ENCODE measurements at regions not wholly inside any gene's neighbourhood (a gene's known extent, or its start where the extent isn't known, plus 50 kb on each side); places are given as distances from the start of the nearest gene placed in this dataset.
"Not testable (repeated sequence)": the region's sequence is repeated elsewhere in the genome, so short reads cannot be mapped to it uniquely, and the experiment has no call there.

- not testable (repeated sequence) for H3K9me3 ChIP-seq (ENCODE audit: control insufficient read depth, low read depth, low read length); H3K36me3 ChIP-seq (ENCODE audit: control insufficient read depth, low read depth, low read length); H3K27me3 ChIP-seq (ENCODE audit: control insufficient read depth, insufficient read depth, low read length); H3K4me3 ChIP-seq (ENCODE audit: low read length); H3K4me1 ChIP-seq (ENCODE audit: control insufficient read depth, low read depth, low read length); H3K9ac ChIP-seq (ENCODE audit: low read length); H3K27ac ChIP-seq (ENCODE audit: low read length)
Measured at GRCh38 chr6:4629789-4630188, 146.4 kb upstream of the CDYL start.

GRCh38 chr6:4625557-4625956 is 150.6 kb upstream of the CDYL start:
- no peaks in the 10 kb centered on the region for H3K27me3 ChIP-seq (ENCODE audit: control insufficient read depth, insufficient read depth, low read length)
- no peak overlapping the region for H3K4me3 ChIP-seq (ENCODE audit: low read length)
- H3K9me3 ChIP-seq (ENCODE audit: control insufficient read depth, low read depth, low read length) = peaks cover 6% of the 10 kb centered on the region
- no peaks in the 10 kb centered on the region for H3K36me3 ChIP-seq (ENCODE audit: control insufficient read depth, low read depth, low read length)
- H3K9ac ChIP-seq (ENCODE audit: low read length) = no peak overlapping the region
- no peaks in the 10 kb centered on the region for H3K4me1 ChIP-seq (ENCODE audit: control insufficient read depth, low read depth, low read length)
- no peak overlapping the region for H3K27ac ChIP-seq (ENCODE audit: low read length)

- Histone ChIP-seq H3K9ac (ENCODE audit: low read length) (no peak overlapping the region), H3K9me3 (ENCODE audit: control insufficient read depth, low read depth, low read length) (peaks cover under 1% of the 10 kb centered on the region), H3K27me3 (ENCODE audit: control insufficient read depth, insufficient read depth, low read length) (no peaks in the 10 kb centered on the region), H3K4me3 (ENCODE audit: low read length) (no peak overlapping the region), H3K4me1 (ENCODE audit: control insufficient read depth, low read depth, low read length) (no peaks in the 10 kb centered on the region), H3K27ac (ENCODE audit: low read length) (no peak overlapping the region), H3K36me3 (ENCODE audit: control insufficient read depth, low read depth, low read length) (no peaks in the 10 kb centered on the region)
Measured at GRCh38 chr6:4624726-4625125, 151.5 kb upstream of the CDYL start.

- Histone ChIP-seq H3K27ac (ENCODE audit: low read length) (no peak overlapping the region), H3K4me1 (ENCODE audit: control insufficient read depth, low read depth, low read length) (no peaks in the 10 kb centered on the region), H3K27me3 (ENCODE audit: control insufficient read depth, insufficient read depth, low read length) (no peaks in the 10 kb centered on the region), H3K4me3 (ENCODE audit: low read length) (no peak overlapping the region), H3K9me3 (ENCODE audit: control insufficient read depth, low read depth, low read length) (no peaks in the 10 kb centered on the region), H3K9ac (ENCODE audit: low read length) (no peak overlapping the region), H3K36me3 (ENCODE audit: control insufficient read depth, low read depth, low read length) (no peaks in the 10 kb centered on the region)
Measured at GRCh38 chr6:4620284-4621151, 155.7 kb upstream of the CDYL start.

GRCh38 chr6:4616311-4616710 is 159.9 kb upstream of the CDYL start:
- H3K4me3 ChIP-seq (ENCODE audit: low read length) = no peak overlapping the region
- no peaks in the 10 kb centered on the region for H3K4me1 ChIP-seq (ENCODE audit: control insufficient read depth, low read depth, low read length)
- no peak overlapping the region for H3K9ac ChIP-seq (ENCODE audit: low read length)
- no peaks in the 10 kb centered on the region for H3K36me3 ChIP-seq (ENCODE audit: control insufficient read depth, low read depth, low read length)
- no peak overlapping the region for H3K27ac ChIP-seq (ENCODE audit: low read length)
- no peaks in the 10 kb centered on the region for H3K9me3 ChIP-seq (ENCODE audit: control insufficient read depth, low read depth, low read length)
- no peaks in the 10 kb centered on the region for H3K27me3 ChIP-seq (ENCODE audit: control insufficient read depth, insufficient read depth, low read length)

- Histone ChIP-seq H3K27me3 (ENCODE audit: control insufficient read depth, insufficient read depth, low read length) (no peaks in the 10 kb centered on the region), H3K4me1 (ENCODE audit: control insufficient read depth, low read depth, low read length) (no peaks in the 10 kb centered on the region), H3K9ac (ENCODE audit: low read length) (no peak overlapping the region), H3K9me3 (ENCODE audit: control insufficient read depth, low read depth, low read length) (no peaks in the 10 kb centered on the region), H3K36me3 (ENCODE audit: control insufficient read depth, low read depth, low read length) (no peaks in the 10 kb centered on the region), H3K27ac (ENCODE audit: low read length) (no peak overlapping the region), H3K4me3 (ENCODE audit: low read length) (no peak overlapping the region)
Measured at GRCh38 chr6:4615891-4616290, 160.3 kb upstream of the CDYL start.

GRCh38 chr6:4615231-4615630 is 161.0 kb upstream of the CDYL start:
- H3K4me3 ChIP-seq (ENCODE audit: low read length) = no peak overlapping the region
- H3K9ac ChIP-seq (ENCODE audit: low read length) = no peak overlapping the region
- no peaks in the 10 kb centered on the region for H3K36me3 ChIP-seq (ENCODE audit: control insufficient read depth, low read depth, low read length)
- no peaks in the 10 kb centered on the region for H3K9me3 ChIP-seq (ENCODE audit: control insufficient read depth, low read depth, low read length)
- H3K27me3 ChIP-seq (ENCODE audit: control insufficient read depth, insufficient read depth, low read length) = no peaks in the 10 kb centered on the region
- no peak overlapping the region for H3K27ac ChIP-seq (ENCODE audit: low read length)
- no peaks in the 10 kb centered on the region for H3K4me1 ChIP-seq (ENCODE audit: control insufficient read depth, low read depth, low read length)

GRCh38 chr6:4614637-4615036 is 161.6 kb upstream of the CDYL start:
- no peaks in the 10 kb centered on the region for H3K9me3 ChIP-seq (ENCODE audit: control insufficient read depth, low read depth, low read length)
- no peaks in the 10 kb centered on the region for H3K27me3 ChIP-seq (ENCODE audit: control insufficient read depth, insufficient read depth, low read length)

GRCh38 chr6:4613795-4614194 is 162.4 kb upstream of the CDYL start:
- Histone ChIP-seq H3K27me3 (ENCODE audit: control insufficient read depth, insufficient read depth, low read length) (no peaks in the 10 kb centered on the region), H3K9me3 (ENCODE audit: control insufficient read depth, low read depth, low read length) (no peaks in the 10 kb centered on the region), H3K9ac (ENCODE audit: low read length) (no peak overlapping the region), H3K36me3 (ENCODE audit: control insufficient read depth, low read depth, low read length) (no peaks in the 10 kb centered on the region), H3K4me3 (ENCODE audit: low read length) (no peak overlapping the region), H3K27ac (ENCODE audit: low read length) (no peak overlapping the region), H3K4me1 (ENCODE audit: control insufficient read depth, low read depth, low read length) (no peaks in the 10 kb centered on the region)

More at GRCh38 chr6:4614637-4615036, 161.6 kb upstream of the CDYL start:
- Histone ChIP-seq H3K4me1 (ENCODE audit: control insufficient read depth, low read depth, low read length) (no peaks in the 10 kb centered on the region), H3K27ac (ENCODE audit: low read length) (no peak overlapping the region), H3K9ac (ENCODE audit: low read length) (no peak overlapping the region), H3K4me3 (ENCODE audit: low read length) (no peak overlapping the region), H3K36me3 (ENCODE audit: control insufficient read depth, low read depth, low read length) (no peaks in the 10 kb centered on the region)

- H3K27me3 ChIP-seq (ENCODE audit: control insufficient read depth, insufficient read depth, low read length) = no peaks in the 10 kb centered on the region
- H3K4me1 ChIP-seq (ENCODE audit: control insufficient read depth, low read depth, low read length) = no peaks in the 10 kb centered on the region
- no peak overlapping the region for H3K4me3 ChIP-seq (ENCODE audit: low read length)
- H3K36me3 ChIP-seq (ENCODE audit: control insufficient read depth, low read depth, low read length) = no peaks in the 10 kb centered on the region
- no peak overlapping the region for H3K27ac ChIP-seq (ENCODE audit: low read length)
- no peaks in the 10 kb centered on the region for H3K9me3 ChIP-seq (ENCODE audit: control insufficient read depth, low read depth, low read length)
- no peak overlapping the region for H3K9ac ChIP-seq (ENCODE audit: low read length)
Measured at GRCh38 chr6:4613381-4613780, 162.8 kb upstream of the CDYL start.

- H3K4me3 ChIP-seq (ENCODE audit: low read length) = no peak overlapping the region
- no peaks in the 10 kb centered on the region for H3K36me3 ChIP-seq (ENCODE audit: control insufficient read depth, low read depth, low read length)
- no peaks in the 10 kb centered on the region for H3K9me3 ChIP-seq (ENCODE audit: control insufficient read depth, low read depth, low read length)
- H3K27me3 ChIP-seq (ENCODE audit: control insufficient read depth, insufficient read depth, low read length) = no peaks in the 10 kb centered on the region
- no peaks in the 10 kb centered on the region for H3K4me1 ChIP-seq (ENCODE audit: control insufficient read depth, low read depth, low read length)
- H3K27ac ChIP-seq (ENCODE audit: low read length) = no peak overlapping the region
- no peak overlapping the region for H3K9ac ChIP-seq (ENCODE audit: low read length)
Measured at GRCh38 chr6:4612636-4613171, 163.5 kb upstream of the CDYL start.
